GM23338 (cell line): ENCODE measurements at regions not wholly inside any gene's neighbourhood (a gene's known extent, or its start where the extent isn't known, plus 50 kb on each side); places are given as distances from the start of the nearest gene placed in this dataset.

Experiments used
- ATAC-seq: fragments of 200-7000 bp; cut with Tn5 transposase; 3 replicates; pipeline ENCODE4 v1.9.1; 2020
- DNase-seq: peaks from one replicate; pipeline ENCODE4 v3.0.0-alpha.2; 2015; ENCODE audit warnings: low spot score
- H2AFZ ChIP-seq: fragments of 200-600 bp; sonication (generic); 2 replicates; pipeline ENCODE4 v1.8.0; 2016; ENCODE audit warnings: antibody characterized with exemption, mild to moderate bottlenecking, moderate library complexity
- H3F3A ChIP-seq: fragments of 200-600 bp; sonication (generic); replicated peaks from 2 replicates; pipeline ENCODE4 v1.8.0; 2017; ENCODE audit warnings: antibody characterized with exemption, mixed run types, low read depth
- H3K27ac ChIP-seq: fragments of 200-600 bp; sonication (generic); 2 replicates; pipeline ENCODE4 v1.6.1; 2016; ENCODE audit warnings: low read depth
- H3K27me3 ChIP-seq: fragments of 200-600 bp; sonication (generic); 2 replicates; pipeline ENCODE4 v1.8.0; 2016; ENCODE audit warnings: mild to moderate bottlenecking, mixed run types, moderate library complexity; ENCODE audit not compliant: insufficient read depth
- H3K36me3 ChIP-seq: fragments of 200-600 bp; sonication (generic); 2 replicates; pipeline ENCODE4 v1.8.0; 2016; ENCODE audit warnings: mild to moderate bottlenecking; ENCODE audit not compliant: insufficient read depth
- H3K4me1 ChIP-seq: fragments of 200-600 bp; sonication (generic); 2 replicates; pipeline ENCODE4 v1.8.0; 2016; ENCODE audit warnings: mild to moderate bottlenecking, moderate library complexity; ENCODE audit not compliant: insufficient read depth
- H3K4me2 ChIP-seq: fragments of 200-600 bp; sonication (generic); 2 replicates; pipeline ENCODE4 v1.7.1; 2017; ENCODE audit warnings: mixed run types
- H3K4me3 ChIP-seq: fragments of 200-600 bp; sonication (generic); 2 replicates; pipeline ENCODE4 v1.6.1; 2016; ENCODE audit warnings: mixed run types
- H3K79me2 ChIP-seq: fragments of 200-600 bp; sonication (generic); replicated peaks from 2 replicates; pipeline ENCODE4 v1.8.0; 2017; ENCODE audit warnings: mild to moderate bottlenecking; ENCODE audit not compliant: insufficient read depth
- H3K9me2 ChIP-seq: fragments of 200-600 bp; sonication (generic); 2 replicates; pipeline ENCODE4 v1.8.0; 2017; ENCODE audit not compliant: insufficient read depth
- H4K20me1 ChIP-seq: fragments of 200-600 bp; sonication (generic); replicated peaks from 2 replicates; pipeline ENCODE4 v1.8.0; 2017; ENCODE audit warnings: mild to moderate bottlenecking; ENCODE audit not compliant: insufficient read depth
- H3K27ac Mint-ChIP-seq: 2 replicates; pipeline ENCODE4 v1.8.0; 2020; ENCODE audit warnings: inconsistent platforms, mild to moderate bottlenecking, moderate library complexity, mixed read lengths
- H3K27me3 Mint-ChIP-seq: 3 replicates; pipeline ENCODE4 v1.8.0; 2022; ENCODE audit warnings: low read depth, mild to moderate bottlenecking, moderate library complexity, mixed read lengths, inconsistent platforms; ENCODE audit not compliant: insufficient read depth, poor library complexity
- H3K36me3 Mint-ChIP-seq: 3 replicates; pipeline ENCODE4 v1.8.0; 2021; ENCODE audit warnings: low read depth, mild to moderate bottlenecking, inconsistent platforms, moderate library complexity, mixed read lengths
- H3K4me1 Mint-ChIP-seq: 3 replicates; pipeline ENCODE4 v1.8.0; 2020; ENCODE audit warnings: mild to moderate bottlenecking, inconsistent platforms, mixed read lengths
- H3K4me3 Mint-ChIP-seq: 3 replicates; pipeline ENCODE4 v1.8.0; 2021; ENCODE audit warnings: moderate library complexity, mild to moderate bottlenecking, inconsistent platforms, mixed read lengths
- H3K9me3 Mint-ChIP-seq: 3 replicates; pipeline ENCODE4 v1.8.0; 2020; ENCODE audit warnings: moderate library complexity, mild to moderate bottlenecking, inconsistent platforms, mixed read lengths
- CREB1 ChIP-seq: fragments of 250-450 bp; sonication (Bioruptor Pico); IDR thresholded peaks from 2 replicates; pipeline ENCODE4 v1.5.0; 2020; ENCODE audit warnings: low read depth, mild to moderate bottlenecking, moderate library complexity
- EZH2 ChIP-seq: fragments of 200-600 bp; sonication (generic); IDR thresholded peaks from one replicate; pipeline ENCODE4 v1.8.0; 2017; ENCODE audit warnings: antibody characterized with exemption, mild to moderate bottlenecking, low read depth; ENCODE audit not compliant: unreplicated experiment
- EZH2phosphoT487 ChIP-seq: fragments of 200-600 bp; sonication (generic); IDR thresholded peaks from one replicate; pipeline ENCODE4 v1.8.1; 2018; ENCODE audit warnings: antibody characterized with exemption; ENCODE audit not compliant: unreplicated experiment
- JUNB ChIP-seq: IDR thresholded peaks from one replicate; pipeline ENCODE4 v1.6.1; 2016; ENCODE audit warnings: antibody characterized with exemption; ENCODE audit not compliant: unreplicated experiment
- NANOG ChIP-seq: IDR thresholded peaks from 2 replicates; pipeline ENCODE4 v1.6.1; 2016; ENCODE audit warnings: antibody characterized with exemption, borderline replicate concordance
- POLR2AphosphoS5 ChIP-seq: IDR thresholded peaks from 2 replicates; pipeline ENCODE4 v1.6.1; 2016; ENCODE audit warnings: antibody characterized with exemption, low read depth
- STAT1 ChIP-seq: IDR thresholded peaks from one replicate; pipeline ENCODE4 v1.6.1; 2016; ENCODE audit warnings: antibody characterized with exemption; ENCODE audit not compliant: unreplicated experiment
- ZNF114 ChIP-seq: fragments of 250-450 bp; sonication (Bioruptor Pico); IDR thresholded peaks from 2 replicates; pipeline ENCODE4 v1.5.0; 2020; ENCODE audit warnings: mild to moderate bottlenecking, moderate library complexity
- ZNF331 ChIP-seq: fragments of 250-450 bp; sonication (Bioruptor Pico); IDR thresholded peaks from 2 replicates; pipeline ENCODE4 v1.5.0; 2020; ENCODE audit warnings: low read depth, mild to moderate bottlenecking, moderate library complexity
- TF ChIP-seq, protein P1 (sequence below), 2 experiments: fragments of 200-600 bp in 1 of 2; sonication (generic) in 1 of 2; conservative IDR thresholded peaks; 2 replicates each; pipeline versions ENCODE4 v1.5.1 to v1.6.1; 2016 to 2017; ENCODE audit warnings: antibody characterized with exemption in 2 of 2, low read depth in 2 of 2, mild to moderate bottlenecking in 2 of 2, moderate library complexity in 1 of 2
- TF ChIP-seq, protein P2 (sequence below): IDR thresholded peaks from 2 replicates; pipeline ENCODE4 v1.6.1; 2016; ENCODE audit warnings: antibody characterized with exemption
- TF ChIP-seq, protein P3 (sequence below): fragments of 250-450 bp; sonication (Bioruptor Pico); IDR thresholded peaks from 2 replicates; pipeline ENCODE4 v1.5.0; 2020; ENCODE audit warnings: mild to moderate bottlenecking, moderate library complexity
- TF ChIP-seq, protein P4 (sequence below): IDR thresholded peaks from one replicate; pipeline ENCODE4 v1.6.1; 2018; ENCODE audit warnings: antibody characterized with exemption; ENCODE audit not compliant: unreplicated experiment

DNA sequence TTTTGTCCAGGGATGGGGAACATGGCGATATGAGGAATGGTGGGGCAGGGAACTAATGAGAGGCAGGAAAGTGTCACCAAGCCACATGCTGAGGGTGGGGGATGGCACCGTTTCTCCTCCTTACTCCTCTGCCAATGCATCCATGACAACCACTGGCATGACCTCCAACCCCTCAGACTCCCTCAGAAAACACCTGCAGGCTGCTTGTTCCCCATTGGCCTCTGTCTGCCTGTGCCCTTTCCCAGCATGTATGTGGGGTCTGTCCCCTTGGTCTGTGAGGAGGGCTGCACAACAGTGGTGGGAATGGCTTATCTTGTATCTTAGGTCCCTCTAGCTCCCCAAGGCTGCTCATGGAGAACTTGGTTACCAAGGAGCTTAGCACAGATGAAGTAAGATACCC lies 137.2 kb upstream of the NGF start:
- Histone ChIP-seq H2AFZ (no peak overlapping the region), H3K4me2 (no peak overlapping the region), H3K36me3 (no peaks in the 10 kb centered on the region), H3K9me2 (no peaks in the 10 kb centered on the region), H4K20me1 (no peaks in the 10 kb centered on the region), H3K4me1 (no peaks in the 10 kb centered on the region), H3K27me3 (no peaks in the 10 kb centered on the region), H3K27ac (no peak overlapping the region), H3K79me2 (no peaks in the 10 kb centered on the region), H3K4me3 (no peak overlapping the region), H3F3A (no peaks in the 10 kb centered on the region)
- H3K4me3 Mint-ChIP-seq = no peak overlapping the region
- H3K4me1 Mint-ChIP-seq = no peaks in the 10 kb centered on the region
- H3K27ac Mint-ChIP-seq = no peak overlapping the region
- ATAC-seq (no peak), DNase-seq (no peak)
- no peak for TF ChIP-seq ZNF114 (CRISPR knock-in tag)
- TF ChIP-seq STAT1 = no peak
- no peak for TF ChIP-seq EZH2phosphoT487
- TF ChIP-seq POLR2AphosphoS5 = no peak
- no peak for TF ChIP-seq JUNB
- no peak for TF ChIP-seq EZH2
- no peak for TF ChIP-seq CREB1 (CRISPR knock-in tag)
- no peak for TF ChIP-seq NANOG
- TF ChIP-seq, protein P1, sequence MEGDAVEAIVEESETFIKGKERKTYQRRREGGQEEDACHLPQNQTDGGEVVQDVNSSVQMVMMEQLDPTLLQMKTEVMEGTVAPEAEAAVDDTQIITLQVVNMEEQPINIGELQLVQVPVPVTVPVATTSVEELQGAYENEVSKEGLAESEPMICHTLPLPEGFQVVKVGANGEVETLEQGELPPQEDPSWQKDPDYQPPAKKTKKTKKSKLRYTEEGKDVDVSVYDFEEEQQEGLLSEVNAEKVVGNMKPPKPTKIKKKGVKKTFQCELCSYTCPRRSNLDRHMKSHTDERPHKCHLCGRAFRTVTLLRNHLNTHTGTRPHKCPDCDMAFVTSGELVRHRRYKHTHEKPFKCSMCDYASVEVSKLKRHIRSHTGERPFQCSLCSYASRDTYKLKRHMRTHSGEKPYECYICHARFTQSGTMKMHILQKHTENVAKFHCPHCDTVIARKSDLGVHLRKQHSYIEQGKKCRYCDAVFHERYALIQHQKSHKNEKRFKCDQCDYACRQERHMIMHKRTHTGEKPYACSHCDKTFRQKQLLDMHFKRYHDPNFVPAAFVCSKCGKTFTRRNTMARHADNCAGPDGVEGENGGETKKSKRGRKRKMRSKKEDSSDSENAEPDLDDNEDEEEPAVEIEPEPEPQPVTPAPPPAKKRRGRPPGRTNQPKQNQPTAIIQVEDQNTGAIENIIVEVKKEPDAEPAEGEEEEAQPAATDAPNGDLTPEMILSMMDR (conservative IDR thresholded peaks at IDR 0.05; ENCODE audit: low read depth in 2 of 2) = no peak
- TF ChIP-seq, protein P2, sequence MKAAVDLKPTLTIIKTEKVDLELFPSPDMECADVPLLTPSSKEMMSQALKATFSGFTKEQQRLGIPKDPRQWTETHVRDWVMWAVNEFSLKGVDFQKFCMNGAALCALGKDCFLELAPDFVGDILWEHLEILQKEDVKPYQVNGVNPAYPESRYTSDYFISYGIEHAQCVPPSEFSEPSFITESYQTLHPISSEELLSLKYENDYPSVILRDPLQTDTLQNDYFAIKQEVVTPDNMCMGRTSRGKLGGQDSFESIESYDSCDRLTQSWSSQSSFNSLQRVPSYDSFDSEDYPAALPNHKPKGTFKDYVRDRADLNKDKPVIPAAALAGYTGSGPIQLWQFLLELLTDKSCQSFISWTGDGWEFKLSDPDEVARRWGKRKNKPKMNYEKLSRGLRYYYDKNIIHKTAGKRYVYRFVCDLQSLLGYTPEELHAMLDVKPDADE = no peak
- no peak for TF ChIP-seq ZNF331 (CRISPR knock-in tag)
- TF ChIP-seq, protein P3, sequence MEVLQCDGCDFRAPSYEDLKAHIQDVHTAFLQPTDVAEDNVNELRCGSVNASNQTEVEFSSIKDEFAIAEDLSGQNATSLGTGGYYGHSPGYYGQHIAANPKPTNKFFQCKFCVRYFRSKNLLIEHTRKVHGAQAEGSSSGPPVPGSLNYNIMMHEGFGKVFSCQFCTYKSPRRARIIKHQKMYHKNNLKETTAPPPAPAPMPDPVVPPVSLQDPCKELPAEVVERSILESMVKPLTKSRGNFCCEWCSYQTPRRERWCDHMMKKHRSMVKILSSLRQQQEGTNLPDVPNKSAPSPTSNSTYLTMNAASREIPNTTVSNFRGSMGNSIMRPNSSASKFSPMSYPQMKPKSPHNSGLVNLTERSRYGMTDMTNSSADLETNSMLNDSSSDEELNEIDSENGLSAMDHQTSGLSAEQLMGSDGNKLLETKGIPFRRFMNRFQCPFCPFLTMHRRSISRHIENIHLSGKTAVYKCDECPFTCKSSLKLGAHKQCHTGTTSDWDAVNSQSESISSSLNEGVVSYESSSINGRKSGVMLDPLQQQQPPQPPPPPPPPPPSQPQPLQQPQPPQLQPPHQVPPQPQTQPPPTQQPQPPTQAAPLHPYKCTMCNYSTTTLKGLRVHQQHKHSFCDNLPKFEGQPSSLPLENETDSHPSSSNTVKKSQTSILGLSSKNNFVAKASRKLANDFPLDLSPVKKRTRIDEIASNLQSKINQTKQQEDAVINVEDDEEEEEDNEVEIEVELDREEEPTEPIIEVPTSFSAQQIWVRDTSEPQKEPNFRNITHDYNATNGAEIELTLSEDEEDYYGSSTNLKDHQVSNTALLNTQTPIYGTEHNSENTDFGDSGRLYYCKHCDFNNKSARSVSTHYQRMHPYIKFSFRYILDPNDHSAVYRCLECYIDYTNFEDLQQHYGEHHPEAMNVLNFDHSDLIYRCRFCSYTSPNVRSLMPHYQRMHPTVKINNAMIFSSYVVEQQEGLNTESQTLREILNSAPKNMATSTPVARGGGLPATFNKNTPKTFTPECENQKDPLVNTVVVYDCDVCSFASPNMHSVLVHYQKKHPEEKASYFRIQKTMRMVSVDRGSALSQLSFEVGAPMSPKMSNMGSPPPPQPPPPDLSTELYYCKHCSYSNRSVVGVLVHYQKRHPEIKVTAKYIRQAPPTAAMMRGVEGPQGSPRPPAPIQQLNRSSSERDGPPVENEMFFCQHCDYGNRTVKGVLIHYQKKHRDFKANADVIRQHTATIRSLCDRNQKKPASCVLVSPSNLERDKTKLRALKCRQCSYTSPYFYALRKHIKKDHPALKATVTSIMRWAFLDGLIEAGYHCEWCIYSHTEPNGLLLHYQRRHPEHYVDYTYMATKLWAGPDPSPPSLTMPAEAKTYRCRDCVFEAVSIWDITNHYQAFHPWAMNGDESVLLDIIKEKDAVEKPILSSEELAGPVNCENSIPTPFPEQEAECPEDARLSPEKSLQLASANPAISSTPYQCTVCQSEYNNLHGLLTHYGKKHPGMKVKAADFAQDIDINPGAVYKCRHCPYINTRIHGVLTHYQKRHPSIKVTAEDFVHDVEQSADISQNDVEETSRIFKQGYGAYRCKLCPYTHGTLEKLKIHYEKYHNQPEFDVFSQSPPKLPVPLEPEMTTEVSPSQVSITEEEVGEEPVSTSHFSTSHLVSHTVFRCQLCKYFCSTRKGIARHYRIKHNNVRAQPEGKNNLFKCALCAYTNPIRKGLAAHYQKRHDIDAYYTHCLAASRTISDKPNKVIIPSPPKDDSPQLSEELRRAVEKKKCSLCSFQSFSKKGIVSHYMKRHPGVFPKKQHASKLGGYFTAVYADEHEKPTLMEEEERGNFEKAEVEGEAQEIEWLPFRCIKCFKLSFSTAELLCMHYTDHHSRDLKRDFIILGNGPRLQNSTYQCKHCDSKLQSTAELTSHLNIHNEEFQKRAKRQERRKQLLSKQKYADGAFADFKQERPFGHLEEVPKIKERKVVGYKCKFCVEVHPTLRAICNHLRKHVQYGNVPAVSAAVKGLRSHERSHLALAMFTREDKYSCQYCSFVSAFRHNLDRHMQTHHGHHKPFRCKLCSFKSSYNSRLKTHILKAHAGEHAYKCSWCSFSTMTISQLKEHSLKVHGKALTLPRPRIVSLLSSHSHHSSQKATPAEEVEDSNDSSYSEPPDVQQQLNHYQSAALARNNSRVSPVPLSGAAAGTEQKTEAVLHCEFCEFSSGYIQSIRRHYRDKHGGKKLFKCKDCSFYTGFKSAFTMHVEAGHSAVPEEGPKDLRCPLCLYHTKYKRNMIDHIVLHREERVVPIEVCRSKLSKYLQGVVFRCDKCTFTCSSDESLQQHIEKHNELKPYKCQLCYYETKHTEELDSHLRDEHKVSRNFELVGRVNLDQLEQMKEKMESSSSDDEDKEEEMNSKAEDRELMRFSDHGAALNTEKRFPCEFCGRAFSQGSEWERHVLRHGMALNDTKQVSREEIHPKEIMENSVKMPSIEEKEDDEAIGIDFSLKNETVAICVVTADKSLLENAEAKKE (CRISPR knock-in tag) = no peak
- TF ChIP-seq, protein P4, sequence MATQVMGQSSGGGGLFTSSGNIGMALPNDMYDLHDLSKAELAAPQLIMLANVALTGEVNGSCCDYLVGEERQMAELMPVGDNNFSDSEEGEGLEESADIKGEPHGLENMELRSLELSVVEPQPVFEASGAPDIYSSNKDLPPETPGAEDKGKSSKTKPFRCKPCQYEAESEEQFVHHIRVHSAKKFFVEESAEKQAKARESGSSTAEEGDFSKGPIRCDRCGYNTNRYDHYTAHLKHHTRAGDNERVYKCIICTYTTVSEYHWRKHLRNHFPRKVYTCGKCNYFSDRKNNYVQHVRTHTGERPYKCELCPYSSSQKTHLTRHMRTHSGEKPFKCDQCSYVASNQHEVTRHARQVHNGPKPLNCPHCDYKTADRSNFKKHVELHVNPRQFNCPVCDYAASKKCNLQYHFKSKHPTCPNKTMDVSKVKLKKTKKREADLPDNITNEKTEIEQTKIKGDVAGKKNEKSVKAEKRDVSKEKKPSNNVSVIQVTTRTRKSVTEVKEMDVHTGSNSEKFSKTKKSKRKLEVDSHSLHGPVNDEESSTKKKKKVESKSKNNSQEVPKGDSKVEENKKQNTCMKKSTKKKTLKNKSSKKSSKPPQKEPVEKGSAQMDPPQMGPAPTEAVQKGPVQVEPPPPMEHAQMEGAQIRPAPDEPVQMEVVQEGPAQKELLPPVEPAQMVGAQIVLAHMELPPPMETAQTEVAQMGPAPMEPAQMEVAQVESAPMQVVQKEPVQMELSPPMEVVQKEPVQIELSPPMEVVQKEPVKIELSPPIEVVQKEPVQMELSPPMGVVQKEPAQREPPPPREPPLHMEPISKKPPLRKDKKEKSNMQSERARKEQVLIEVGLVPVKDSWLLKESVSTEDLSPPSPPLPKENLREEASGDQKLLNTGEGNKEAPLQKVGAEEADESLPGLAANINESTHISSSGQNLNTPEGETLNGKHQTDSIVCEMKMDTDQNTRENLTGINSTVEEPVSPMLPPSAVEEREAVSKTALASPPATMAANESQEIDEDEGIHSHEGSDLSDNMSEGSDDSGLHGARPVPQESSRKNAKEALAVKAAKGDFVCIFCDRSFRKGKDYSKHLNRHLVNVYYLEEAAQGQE = no peak
- no peaks in the 10 kb centered on the region for H3K36me3 Mint-ChIP-seq
- H3K27me3 Mint-ChIP-seq = peaks cover 3% of the 10 kb centered on the region
- H3K9me3 Mint-ChIP-seq = no peaks in the 10 kb centered on the region
